Activated CD4-positive, CD25-positive, alpha-beta regulatory T cell (primary cell): ENCODE measurements at regions not wholly inside any gene's neighbourhood (a gene's known extent, or its start where the extent isn't known, plus 50 kb on each side); places are given as distances from the start of the nearest gene placed in this dataset.

Source experiments
- DNase-seq, 4 experiments: peaks; one replicate each; lab custom pipeline; 2025; lab: John Stamatoyannopoulos, UW

GRCh38 chr1:24985737-24986136, 55.7 kb upstream of the RUNX3 start:
- DNase-seq = no peak

GRCh38 chr1:24984800-24985522, 54.9 kb upstream of the RUNX3 start:
- no peak for DNase-seq

- DNase-seq = no peak
These were observed 54.2 kb upstream of the RUNX3 start for GRCh38 chr1:24984300-24984699.

GRCh38 chr1:24983006-24983680, 53.1 kb upstream of the RUNX3 start:
- DNase-seq = no peak

- DNase-seq = no peak
These were observed 51.5 kb upstream of the RUNX3 start for GRCh38 chr1:24981631-24982005.

GRCh38 chr1:24980836-24981630, 51.0 kb upstream of the RUNX3 start:
- DNase-seq = no peak
